ENCODE measurements at regions not wholly inside any gene's neighbourhood (a gene's known extent, or its start where the extent isn't known, plus 50 kb on each side); places are given as distances from the start of the nearest gene placed in this dataset.
"Not testable (repeated sequence)": the region's sequence is repeated elsewhere in the genome, so short reads cannot be mapped to it uniquely, and the experiment has no call there.

DNA sequence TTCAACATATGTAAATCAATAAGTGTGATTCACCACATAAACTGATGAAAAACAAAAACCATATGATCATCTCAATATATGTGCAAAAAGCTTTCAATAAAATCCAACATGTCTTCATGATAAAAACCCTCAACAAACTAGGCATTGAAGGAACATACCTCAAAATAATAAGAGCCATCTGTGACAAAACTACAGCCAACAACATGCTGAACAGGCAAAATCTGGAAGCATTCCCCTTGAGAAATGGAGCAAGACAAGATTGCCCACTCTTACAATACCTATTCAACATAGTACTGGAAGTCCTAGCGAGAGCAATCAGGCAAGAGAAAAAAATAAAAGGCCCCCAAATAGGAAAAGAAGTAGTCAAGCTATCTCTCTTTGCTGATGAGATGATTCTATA is 76.5 kb downstream of the OTOR start:
- Histone ChIP-seq H3K4me3 (ENCODE audit: low read depth, low read length, poor library complexity, severe bottlenecking) (no peak overlapping the region), H3K4me1 (ENCODE audit: insufficient read depth, low read length, poor library complexity, severe bottlenecking) (no peaks in the 10 kb centered on the region), H3K9me2 (ENCODE audit: insufficient read depth, low read length) (no peaks in the 10 kb centered on the region), H3K36me3 (ENCODE audit: insufficient read depth, low read length) (no peaks in the 10 kb centered on the region), H3K9me3 (ENCODE audit: low read length) (no peaks in the 10 kb centered on the region), H2AFZ (ENCODE audit: low read length) (no peak overlapping the region), H3K79me2 (ENCODE audit: insufficient read depth, low read depth, low read length) (no peaks in the 10 kb centered on the region), H3K27ac (ENCODE audit: low read depth, low read length, poor library complexity, severe bottlenecking) (no peak overlapping the region), H4K20me1 (ENCODE audit: insufficient read depth, low read length) (no peaks in the 10 kb centered on the region), H3K4me2 (ENCODE audit: low read length) (no peak overlapping the region)
- ChIA-PET POLR2A (no interaction called here), CTCF (ENCODE audit: unreplicated experiment) (no interaction called here)
- TF ChIP-seq, protein P1, sequence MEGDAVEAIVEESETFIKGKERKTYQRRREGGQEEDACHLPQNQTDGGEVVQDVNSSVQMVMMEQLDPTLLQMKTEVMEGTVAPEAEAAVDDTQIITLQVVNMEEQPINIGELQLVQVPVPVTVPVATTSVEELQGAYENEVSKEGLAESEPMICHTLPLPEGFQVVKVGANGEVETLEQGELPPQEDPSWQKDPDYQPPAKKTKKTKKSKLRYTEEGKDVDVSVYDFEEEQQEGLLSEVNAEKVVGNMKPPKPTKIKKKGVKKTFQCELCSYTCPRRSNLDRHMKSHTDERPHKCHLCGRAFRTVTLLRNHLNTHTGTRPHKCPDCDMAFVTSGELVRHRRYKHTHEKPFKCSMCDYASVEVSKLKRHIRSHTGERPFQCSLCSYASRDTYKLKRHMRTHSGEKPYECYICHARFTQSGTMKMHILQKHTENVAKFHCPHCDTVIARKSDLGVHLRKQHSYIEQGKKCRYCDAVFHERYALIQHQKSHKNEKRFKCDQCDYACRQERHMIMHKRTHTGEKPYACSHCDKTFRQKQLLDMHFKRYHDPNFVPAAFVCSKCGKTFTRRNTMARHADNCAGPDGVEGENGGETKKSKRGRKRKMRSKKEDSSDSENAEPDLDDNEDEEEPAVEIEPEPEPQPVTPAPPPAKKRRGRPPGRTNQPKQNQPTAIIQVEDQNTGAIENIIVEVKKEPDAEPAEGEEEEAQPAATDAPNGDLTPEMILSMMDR (conservative IDR thresholded peaks at IDR 0.05; ENCODE audit: low read length) = no peak
- TF ChIP-seq EZH2phosphoT487 (IDR thresholded peaks at IDR 0.05; ENCODE audit: borderline replicate concordance, low read depth, low read length) = no peak
- intact Hi-C loops (cut with micrococcal nuclease; ENCODE audit: unreplicated experiment) = loop anchor here (5.0 kb wide), 1 partner anchor 122 kb away; no protein-coding TSS in a partner anchor
- DNase-seq (ENCODE audit: low spot score) = no peak
- no TSS peak for BruUV-seq (replicated peaks)

DNA sequence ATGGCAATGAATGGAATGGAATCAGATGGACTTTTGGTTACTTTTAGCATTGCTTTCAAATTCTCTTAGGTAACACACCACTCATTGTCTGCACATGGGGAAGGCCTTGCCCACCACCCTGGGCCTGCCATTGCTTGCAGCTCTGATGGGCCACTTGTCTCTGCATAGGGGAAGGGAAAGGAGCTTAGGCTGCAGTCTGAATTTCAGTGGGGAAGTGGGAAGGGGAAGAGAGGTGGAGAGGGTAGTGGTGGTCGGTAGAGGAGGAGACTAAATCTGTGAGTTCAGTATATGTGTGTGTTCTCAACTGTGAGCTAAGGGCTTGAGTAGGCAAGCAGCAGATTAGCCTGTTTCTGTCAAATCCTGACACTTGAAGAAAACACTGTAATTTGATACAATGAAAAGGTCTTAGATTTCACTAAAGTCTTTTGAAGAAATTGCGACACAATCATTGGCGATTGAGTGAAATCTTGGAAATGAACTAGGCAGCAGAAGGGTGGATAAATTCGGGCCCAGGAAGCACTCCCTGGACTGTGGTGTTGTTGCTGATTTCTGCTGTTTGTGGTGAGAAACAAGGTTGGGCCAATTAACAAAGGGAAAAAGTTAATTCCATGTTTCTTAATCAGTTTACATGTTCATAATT is 80.6 kb downstream of the OTOR start:
- Histone ChIP-seq H3K79me2 (ENCODE audit: insufficient read depth, low read depth, low read length) (no peaks in the 10 kb centered on the region), H3K36me3 (ENCODE audit: insufficient read depth, low read length) (no peaks in the 10 kb centered on the region), H3K4me1 (ENCODE audit: insufficient read depth, low read length, poor library complexity, severe bottlenecking) (no peaks in the 10 kb centered on the region), H3K4me2 (ENCODE audit: low read length) (no peak overlapping the region), H3K4me3 (ENCODE audit: low read depth, low read length, poor library complexity, severe bottlenecking) (no peak overlapping the region), H3K27ac (ENCODE audit: low read depth, low read length, poor library complexity, severe bottlenecking) (no peak overlapping the region), H3K9me3 (ENCODE audit: low read length) (no peaks in the 10 kb centered on the region), H3K9me2 (ENCODE audit: insufficient read depth, low read length) (no peaks in the 10 kb centered on the region), H4K20me1 (ENCODE audit: insufficient read depth, low read length) (no peaks in the 10 kb centered on the region), H2AFZ (ENCODE audit: low read length) (no peak overlapping the region)
- DNase-seq (ENCODE audit: low spot score) = no peak
- BruUV-seq (replicated peaks) = no TSS peak
- ChIA-PET CTCF (ENCODE audit: unreplicated experiment) (no interaction called here), POLR2A (no interaction called here)
- intact Hi-C loops (cut with micrococcal nuclease; ENCODE audit: unreplicated experiment) = no loop called here
- TF ChIP-seq EZH2phosphoT487 (IDR thresholded peaks at IDR 0.05; ENCODE audit: borderline replicate concordance, low read depth, low read length) = no peak
- TF ChIP-seq, protein P1 (conservative IDR thresholded peaks at IDR 0.05; ENCODE audit: low read length) = no peak

DNA sequence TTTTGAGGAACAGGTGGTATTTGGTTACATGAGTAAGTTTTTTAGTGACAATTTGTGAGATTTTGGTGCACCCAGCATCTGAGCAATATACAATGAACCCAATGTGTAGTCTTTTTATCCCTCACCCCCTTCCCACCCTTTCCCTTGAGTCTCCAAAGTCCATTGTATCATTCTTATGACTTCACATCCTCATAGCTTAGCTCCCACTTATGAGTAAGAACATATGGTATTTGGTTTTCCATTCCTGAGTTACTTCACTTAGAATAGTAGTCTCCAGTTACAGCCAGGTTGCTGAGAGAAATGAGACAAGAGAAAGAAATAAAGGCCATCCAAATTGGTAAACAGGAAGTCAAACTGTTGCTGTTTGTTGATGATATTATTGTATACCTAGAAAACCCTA is 87.5 kb downstream of the OTOR start:
- CTCF ChIA-PET (ENCODE audit: unreplicated experiment); H3K9me2 ChIP-seq (ENCODE audit: insufficient read depth, low read length); intact Hi-C loops (cut with micrococcal nuclease; ENCODE audit: unreplicated experiment); H3K9me3 ChIP-seq (ENCODE audit: low read length); H3K4me3 ChIP-seq (ENCODE audit: low read depth, low read length, poor library complexity, severe bottlenecking); H3K27ac ChIP-seq (ENCODE audit: low read depth, low read length, poor library complexity, severe bottlenecking); H3K4me1 ChIP-seq (ENCODE audit: insufficient read depth, low read length, poor library complexity, severe bottlenecking); H3K36me3 ChIP-seq (ENCODE audit: insufficient read depth, low read length); H3K79me2 ChIP-seq (ENCODE audit: insufficient read depth, low read depth, low read length); H2AFZ ChIP-seq (ENCODE audit: low read length); BruUV-seq (replicated peaks); H3K4me2 ChIP-seq (ENCODE audit: low read length); H4K20me1 ChIP-seq (ENCODE audit: insufficient read depth, low read length); DNase-seq (ENCODE audit: low spot score): not testable (repeated sequence)
- POLR2A ChIA-PET = interaction anchor here (0.6 kb wide), 1 partner anchor 1849 kb away, joined by 5 read pairs; no protein-coding TSS in a partner anchor

All from OCI-LY7 (cell line).